GM12878 (cell line): ENCODE measurements at regions not wholly inside any gene's neighbourhood (a gene's known extent, or its start where the extent isn't known, plus 50 kb on each side); places are given as distances from the start of the nearest gene placed in this dataset.

Experiments used
- ATAC-seq: fragments of 200-7000 bp; cut with Tn5 transposase; 3 replicates; pipeline ENCODE4 v1.9.1; 2020; ENCODE audit warnings: mild to moderate bottlenecking, moderate library complexity
- BruUV-seq: library from RNA; stranded (reverse); fragments of 400-500 nt; replicated peaks from 2 replicates; lab custom pipeline; 2021; lab: Mats Ljungman, UMichigan
- CTCF ChIA-PET: fragments of 300-600 bp; sonication (Branson Sonifier 250); formaldehyde crosslinking; extraction: SDS; loops from one replicate; lab custom pipeline; 2021; ENCODE audit warnings: inconsistent platforms; lab: Yijun Ruan, JAX
- POLR2A ChIA-PET: fragments of 350-600 bp; formaldehyde crosslinking; extraction: SDS; loops from one replicate; lab custom pipeline; 2021; ENCODE audit warnings: inconsistent platforms; lab: Charles Lee
- RAD21 ChIA-PET: fragments of 300-600 bp; sonication (Branson Sonifier 250); formaldehyde crosslinking; loops from one replicate; lab custom pipeline; 2023; ENCODE audit warnings: antibody characterized with exemption; ENCODE audit not compliant: unreplicated experiment; lab: Charles Lee
- SMC1A ChIA-PET: fragments of 300-600 bp; sonication (Branson Sonifier 250); formaldehyde crosslinking; loops from one replicate; lab custom pipeline; 2023; ENCODE audit not compliant: unreplicated experiment, uncharacterized antibody; lab: Charles Lee
- DNase-seq: peaks from one replicate; pipeline ENCODE4 v3.0.0-alpha.2; 2011; ENCODE audit warnings: low read depth, low spot score
- FAIRE-seq: peaks from 3 replicates; lab custom pipeline; 2011; peaks lifted over from hg19 to GRCh38; lab: Jason Lieb, UNC
- H2AFZ ChIP-seq: 2 replicates; pipeline ENCODE4 v1.6.0; 2011; ENCODE audit warnings: low read depth, low read length, control low read depth; ENCODE audit not compliant: control insufficient read depth
- H3K27ac ChIP-seq: 2 replicates; pipeline ENCODE4 v1.5.1; 2011; ENCODE audit warnings: control low read depth; ENCODE audit not compliant: control insufficient read depth, insufficient read depth
- H3K27me3 ChIP-seq, 2 experiments: replicated peaks in 1 of 2; 2 replicates each; pipeline versions ENCODE4 v1.6.0 to v1.6.1; 2011; ENCODE audit warnings: low read length in 1 of 2; ENCODE audit not compliant: control insufficient read depth in 2 of 2, insufficient read depth in 2 of 2
- H3K36me3 ChIP-seq, 2 experiments: 2 replicates each; pipeline ENCODE4 v1.5.1; 2011; ENCODE audit warnings: low read length in 1 of 2; ENCODE audit not compliant: control insufficient read depth in 2 of 2, insufficient read depth in 2 of 2
- H3K4me1 ChIP-seq: 2 replicates; pipeline ENCODE4 v1.6.1; 2011; ENCODE audit warnings: mild to moderate bottlenecking, low read length, moderate library complexity, mixed read lengths; ENCODE audit not compliant: control insufficient read depth, insufficient read depth
- H3K4me2 ChIP-seq: 2 replicates; pipeline ENCODE4 v1.6.0; 2011; ENCODE audit warnings: control low read depth; ENCODE audit not compliant: control insufficient read depth, insufficient read depth
- H3K4me3 ChIP-seq: fragments of 200-600 bp; sonication (generic); 2 replicates; pipeline ENCODE4 v1.5.1; 2016
- H3K79me2 ChIP-seq: 2 replicates; pipeline ENCODE4 v1.6.0; 2011; ENCODE audit warnings: low read length; ENCODE audit not compliant: control insufficient read depth, insufficient read depth
- H3K9ac ChIP-seq: 2 replicates; pipeline ENCODE4 v1.8.0; 2011; ENCODE audit warnings: low read length, control low read depth, mixed read lengths; ENCODE audit not compliant: control insufficient read depth, insufficient read depth
- H3K9me3 ChIP-seq: replicated peaks from 3 replicates; pipeline ENCODE4 v1.5.1; 2011; ENCODE audit warnings: mild to moderate bottlenecking, low read length; ENCODE audit not compliant: control insufficient read depth, insufficient read depth
- H4K20me1 ChIP-seq: 2 replicates; pipeline ENCODE4 v1.6.0; 2011; ENCODE audit not compliant: control insufficient read depth, insufficient read depth
- IKZF1 ChIP-seq: fragments of 450-650 bp; conservative IDR thresholded peaks from 2 replicates; pipeline ENCODE4 v1.6.1; 2017; ENCODE audit warnings: antibody characterized with exemption, mild to moderate bottlenecking
- IRF3 ChIP-seq: fragments of 450-650 bp; IDR thresholded peaks from 2 replicates; pipeline ENCODE4 v1.6.1; 2014; ENCODE audit warnings: mild to moderate bottlenecking
- JUNB ChIP-seq: IDR thresholded peaks from 2 replicates; pipeline ENCODE4 v1.6.1; 2016; ENCODE audit warnings: antibody characterized with exemption, mild to moderate bottlenecking
- MAX ChIP-seq: IDR thresholded peaks from 2 replicates; pipeline ENCODE4 v1.6.1; 2012; ENCODE audit warnings: low read depth, low read length, improper control_type of control experiment
- MEF2A ChIP-seq: IDR thresholded peaks from 2 replicates; pipeline ENCODE4 v1.6.1; 2011; ENCODE audit warnings: low read depth, mild to moderate bottlenecking, low read length, moderate library complexity; ENCODE audit not compliant: insufficient read depth
- NR2C2 ChIP-seq: IDR thresholded peaks from 2 replicates; pipeline ENCODE4 v1.6.1; 2011; ENCODE audit warnings: borderline replicate concordance, low read depth; ENCODE audit not compliant: control insufficient read depth, insufficient read length
- POLR2A ChIP-seq: IDR thresholded peaks from 2 replicates; pipeline ENCODE4 v1.6.1; 2011; ENCODE audit warnings: low read depth, mild to moderate bottlenecking, low read length
- RB1 ChIP-seq: fragments of 450-650 bp; formaldehyde crosslinking; IDR thresholded peaks from 2 replicates; pipeline ENCODE4 v1.6.1; 2017; ENCODE audit warnings: mild to moderate bottlenecking, borderline replicate concordance
- SMAD5 ChIP-seq: IDR thresholded peaks from 2 replicates; pipeline ENCODE4 v1.6.1; 2016; ENCODE audit warnings: antibody characterized with exemption, low read depth
- SMC3 ChIP-seq: IDR thresholded peaks from 2 replicates; pipeline ENCODE4 v1.6.1; 2011; ENCODE audit warnings: low read length, improper control_type of control experiment, borderline replicate concordance
- SPI1 ChIP-seq: IDR thresholded peaks from 2 replicates; pipeline ENCODE4 v1.6.1; 2011; ENCODE audit warnings: low read depth, mild to moderate bottlenecking, low read length, moderate library complexity, borderline replicate concordance; ENCODE audit not compliant: insufficient read depth
- SREBF1 ChIP-seq: IDR thresholded peaks from 2 replicates; pipeline ENCODE4 v1.6.1; 2012; ENCODE audit warnings: mild to moderate bottlenecking, low read length
- ZBTB40 ChIP-seq: fragments of 450-650 bp; IDR thresholded peaks from 2 replicates; pipeline ENCODE4 v1.6.1; 2016; ENCODE audit warnings: mild to moderate bottlenecking, moderate library complexity, borderline replicate concordance
- ZNF687 ChIP-seq: fragments of 450-650 bp; IDR thresholded peaks from 2 replicates; pipeline ENCODE4 v1.6.1; 2017; ENCODE audit warnings: mild to moderate bottlenecking, moderate library complexity
- WGBS: methylation state at CpG from one replicate; pipeline ENCODE4 v1.1.6; 2016; ENCODE audit warnings: low lambda C conversion rate; ENCODE audit not compliant: insufficient replicate concordance, insufficient coverage; ENCODE audit errors: missing lambda C conversion rate; 5-methylcytosine and 5-hydroxymethylcytosine counted together
- in situ Hi-C: fragments of 300-500 bp; cut with MboI; formaldehyde crosslinking; loops from 9 replicates; pipeline ENCODE4 v1.14.3; 2018; ENCODE audit warnings: mixed read lengths
- intact Hi-C: fragments of 100-400 bp; cut with micrococcal nuclease; formaldehyde crosslinking; loops from one replicate; pipeline ENCODE4 v1.14.2; 2022; ENCODE audit not compliant: unreplicated experiment

GRCh38 chr1:162943622-162944021 lies 82.6 kb upstream of the CCDC190 start (continued):
- no peak for TF ChIP-seq NR2C2

- Histone ChIP-seq H3K4me1 (no peaks in the 10 kb centered on the region), H3K27ac (no peak overlapping the region), H3K4me3 (no peak overlapping the region), H2AFZ (no peak overlapping the region), H3K36me3 (no peaks in the 10 kb centered on the region), H3K27me3 (no peaks in the 10 kb centered on the region; a peak in 1 of 4 replicates), H3K4me2 (no peak overlapping the region), H4K20me1 (no peaks in the 10 kb centered on the region), H3K79me2 (no peaks in the 10 kb centered on the region), H3K9me3 (no peaks in the 10 kb centered on the region), H3K9ac (no peak overlapping the region)
- ChIA-PET POLR2A (no interaction called here), RAD21 (no interaction called here), CTCF (no interaction called here), SMC1A (interaction anchor here (0.9 kb wide), 1 partner anchor 20 kb away, joined by 3 read pairs; no protein-coding TSS in a partner anchor)
- ATAC-seq, result no peak
- no peak for DNase-seq
- WGBS, result 0% methylated on average over 3 of the region's 3 CpGs
- FAIRE-seq, result no peak
- intact Hi-C loops, result no loop called here
- no TSS peak for BruUV-seq
- in situ Hi-C loops, result no loop called here
- no peak for TF ChIP-seq RB1
- no peak for TF ChIP-seq MAX
- no peak for TF ChIP-seq IKZF1
- TF ChIP-seq SMAD5, result no peak
- TF ChIP-seq POLR2A, result no peak
- no peak for TF ChIP-seq ZBTB40
- TF ChIP-seq IRF3, result no peak
- no peak for TF ChIP-seq JUNB
- TF ChIP-seq SMC3, result no peak
- no peak for TF ChIP-seq ZNF687
- TF ChIP-seq SREBF1, result no peak
- TF ChIP-seq MEF2A, result no peak
- no peak for TF ChIP-seq SPI1
Observed at GRCh38 chr1:162942916-162943559, 82.1 kb upstream of the CCDC190 start.
